H1 (cell line): ENCODE measurements at regions not wholly inside any gene's neighbourhood (a gene's known extent, or its start where the extent isn't known, plus 50 kb on each side); places are given as distances from the start of the nearest gene placed in this dataset.

Experiments
- CTCF ChIA-PET: fragments of 300-600 bp; sonication (Branson Sonifier 250); formaldehyde crosslinking; loops from one replicate; lab custom pipeline; 2021; ENCODE audit not compliant: partially characterized antibody; lab: Charles Lee
- POLR2A ChIA-PET: fragments of 300-600 bp; sonication (Branson Sonifier 250); formaldehyde crosslinking; loops from one replicate; lab custom pipeline; 2021; ENCODE audit warnings: inconsistent platforms; ENCODE audit not compliant: partially characterized antibody; lab: Charles Lee
- DNase-seq, 2 experiments: peaks; one replicate each; pipeline versions ENCODE4 v3.0.0 to v3.0.0-alpha.2; 2010 to 2022; ENCODE audit warnings: low spot score in 2 of 2, low read depth in 1 of 2, mixed read lengths in 1 of 2
- FAIRE-seq: peaks from 2 replicates; lab custom pipeline; 2011; peaks lifted over from hg19 to GRCh38; lab: Jason Lieb, UNC
- H2AFZ ChIP-seq: 2 replicates; pipeline ENCODE4 v1.8.1; 2012; ENCODE audit warnings: low read length, inconsistent platforms
- H2AK5ac ChIP-seq: 2 replicates; pipeline ENCODE4 v1.6.1; 2013; ENCODE audit warnings: low read depth, low read length
- H2BK120ac ChIP-seq: replicated peaks from 2 replicates; pipeline ENCODE3; 2013; ENCODE audit warnings: low read depth, low read length, inconsistent platforms
- H2BK12ac ChIP-seq: 2 replicates; pipeline ENCODE4 v1.6.1; 2013; ENCODE audit warnings: low read depth, low read length
- H2BK15ac ChIP-seq: 2 replicates; pipeline ENCODE4 v1.6.1; 2013; ENCODE audit warnings: low read length
- H2BK20ac ChIP-seq: 2 replicates; pipeline ENCODE4 v1.6.1; 2013; ENCODE audit warnings: low read length
- H2BK5ac ChIP-seq: 2 replicates; pipeline ENCODE4 v1.6.1; 2013; ENCODE audit warnings: low read depth, low read length
- H3K14ac ChIP-seq: 2 replicates; pipeline ENCODE4 v1.6.1; 2013; ENCODE audit warnings: inconsistent platforms; ENCODE audit not compliant: insufficient read length
- H3K18ac ChIP-seq: 2 replicates; pipeline ENCODE4 v1.6.1; 2013; ENCODE audit warnings: low read length; ENCODE audit errors: extremely low read depth
- H3K23ac ChIP-seq: 2 replicates; pipeline ENCODE4 v1.6.1; 2013; ENCODE audit warnings: inconsistent platforms; ENCODE audit not compliant: insufficient read length
- H3K23me2 ChIP-seq: 2 replicates; pipeline ENCODE4 v1.6.1; 2013; ENCODE audit warnings: low read depth, low read length
- H3K27ac ChIP-seq: 2 replicates; pipeline ENCODE4 v1.6.1; 2011; ENCODE audit warnings: low read depth, low read length, inconsistent platforms
- H3K27me3 ChIP-seq, 4 experiments: replicated peaks in 1 of 4; 1 replicate in 1 of 4; 2 replicates in 3 of 4; pipeline versions ENCODE4 v1.6.1 to v1.8.1; 2011 to 2013; ENCODE audit warnings: low read length in 3 of 4, mild to moderate bottlenecking in 3 of 4, inconsistent platforms in 2 of 4, mixed read lengths in 2 of 4, moderate library complexity in 1 of 4; ENCODE audit not compliant: control insufficient read depth in 3 of 4, insufficient read depth in 3 of 4; ENCODE audit errors: extremely low read depth in 1 of 4
- H3K36me3 ChIP-seq, 4 experiments: 2 replicates each; pipeline versions ENCODE4 v1.6.1 to v1.8.1; 2011 to 2013; ENCODE audit warnings: mild to moderate bottlenecking in 4 of 4, low read length in 3 of 4, moderate library complexity in 2 of 4, control low read depth in 1 of 4, inconsistent platforms in 1 of 4; ENCODE audit not compliant: insufficient read depth in 4 of 4, control insufficient read depth in 2 of 4
- H3K4ac ChIP-seq: replicated peaks from 2 replicates; pipeline ENCODE3; 2013; ENCODE audit warnings: low read length, low read depth, mixed read lengths, inconsistent platforms; ENCODE audit not compliant: insufficient read length
- H3K4me1 ChIP-seq, 4 experiments: replicated peaks in 1 of 4; 1 replicate in 1 of 4; 2 replicates in 3 of 4; pipeline versions ENCODE4 v1.6.1 to v1.8.1; 2011 to 2013; ENCODE audit warnings: low read length in 3 of 4, inconsistent platforms in 2 of 4, mixed read lengths in 1 of 4; ENCODE audit not compliant: insufficient read depth in 4 of 4, control insufficient read depth in 3 of 4
- H3K4me2 ChIP-seq, 2 experiments: 2 replicates each; pipeline versions ENCODE4 v1.6.1 to v1.8.1; 2011 to 2013; ENCODE audit warnings: low read depth in 2 of 2, low read length in 2 of 2, control low read depth in 1 of 2, inconsistent platforms in 1 of 2, mild to moderate bottlenecking in 1 of 2; ENCODE audit not compliant: insufficient read depth in 1 of 2
- H3K4me3 ChIP-seq, 4 experiments: fragments of 200-600, 300-600 bp in 1 of 4; sonication (generic), shearing (Covaris generic), sonication (Bioruptor Twin) in 1 of 4; 2 replicates each; pipeline versions ENCODE4 v1.5.1 to v1.8.1; 2011 to 2016; ENCODE audit warnings: low read length in 4 of 4, low read depth in 3 of 4, control low read depth in 2 of 4, inconsistent platforms in 2 of 4, mild to moderate bottlenecking in 2 of 4, mixed read lengths in 1 of 4, moderate library complexity in 1 of 4; ENCODE audit not compliant: insufficient read depth in 2 of 4; ENCODE audit errors: extremely low read depth in 1 of 4
- H3K56ac ChIP-seq: replicated peaks from 2 replicates; pipeline ENCODE3; 2013; ENCODE audit warnings: low read depth, mild to moderate bottlenecking, mixed read lengths, low read length, inconsistent platforms; ENCODE audit not compliant: insufficient read length
- H3K79me1 ChIP-seq: 2 replicates; pipeline ENCODE4 v1.6.1; 2013; ENCODE audit warnings: low read depth, low read length, control low read depth
- H3K79me2 ChIP-seq, 2 experiments: 2 replicates each; pipeline versions ENCODE4 v1.6.1 to v1.8.1; 2012 to 2013; ENCODE audit warnings: low read length in 2 of 2, mild to moderate bottlenecking in 2 of 2, inconsistent platforms in 1 of 2; ENCODE audit not compliant: insufficient read depth in 2 of 2, control insufficient read depth in 1 of 2
- H3K9ac ChIP-seq, 4 experiments: replicated peaks in 1 of 4; 1 replicate in 1 of 4; 2 replicates in 3 of 4; pipeline versions ENCODE4 v1.6.1 to v1.8.1; 2011 to 2013; ENCODE audit warnings: low read depth in 3 of 4, low read length in 3 of 4, control low read depth in 2 of 4, mild to moderate bottlenecking in 2 of 4, moderate library complexity in 2 of 4, inconsistent platforms in 1 of 4; ENCODE audit errors: extremely low read depth in 1 of 4
- H3K9me3 ChIP-seq, 2 experiments: 2 replicates each; pipeline versions ENCODE4 v1.6.1 to v1.8.1; 2012 to 2013; ENCODE audit warnings: mild to moderate bottlenecking in 2 of 2, moderate library complexity in 2 of 2, control low read depth in 1 of 2, inconsistent platforms in 1 of 2, low read depth in 1 of 2, low read length in 1 of 2, mixed read lengths in 1 of 2; ENCODE audit not compliant: insufficient read depth in 2 of 2
- H4K20me1 ChIP-seq, 2 experiments: replicated peaks in 1 of 2; 2 replicates each; pipeline versions ENCODE3 to v1.8.1; 2011 to 2013; ENCODE audit warnings: inconsistent platforms in 2 of 2, low read length in 2 of 2, mild to moderate bottlenecking in 1 of 2; ENCODE audit not compliant: insufficient read depth in 2 of 2, control insufficient read depth in 1 of 2
- H4K5ac ChIP-seq: 2 replicates; pipeline ENCODE4 v1.6.1; 2013; ENCODE audit warnings: low read length, low read depth, mixed read lengths, inconsistent platforms; ENCODE audit not compliant: insufficient read length
- H4K8ac ChIP-seq: 2 replicates; pipeline ENCODE4 v1.8.0; 2013; ENCODE audit warnings: mild to moderate bottlenecking, moderate library complexity, low read length, inconsistent platforms; ENCODE audit not compliant: insufficient read depth; ENCODE audit errors: extremely low read depth
- H4K91ac ChIP-seq: replicated peaks from 2 replicates; pipeline ENCODE3; 2013; ENCODE audit warnings: low read length, mixed read lengths, inconsistent platforms; ENCODE audit not compliant: insufficient read length
- BACH1 ChIP-seq: IDR thresholded peaks from 2 replicates; pipeline ENCODE4 v1.6.1; 2012; ENCODE audit warnings: low read length, improper control_type of control experiment
- CBX5 ChIP-seq: fragments of 300-800, 300-1000 bp; sonication (generic); IDR thresholded peaks from 2 replicates; pipeline ENCODE4 v1.7.1; 2016; ENCODE audit warnings: antibody characterized with exemption, low read length, low read depth
- CBX8 ChIP-seq: fragments of 300-800, 300-1000 bp; sonication (generic); IDR thresholded peaks from 2 replicates; pipeline ENCODE4 v1.7.1; 2016; ENCODE audit warnings: low read depth, low read length, borderline replicate concordance
- E2F6 ChIP-seq: IDR thresholded peaks from 2 replicates; pipeline ENCODE4 v1.6.1; 2012; ENCODE audit warnings: inconsistent platforms
- GABPA ChIP-seq: IDR thresholded peaks from 2 replicates; pipeline ENCODE4 v1.6.1; 2011; ENCODE audit warnings: mild to moderate bottlenecking, low read length, moderate library complexity, borderline replicate concordance; ENCODE audit not compliant: insufficient read depth
- KDM4A ChIP-seq: IDR thresholded peaks from one replicate; pipeline ENCODE4 v1.7.1; 2012; ENCODE audit warnings: low read depth, mild to moderate bottlenecking, moderate library complexity, low read length, inconsistent platforms; ENCODE audit not compliant: severe bottlenecking
- RAD21 ChIP-seq, 2 experiments: IDR thresholded peaks in 1 of 2; conservative IDR thresholded peaks in 1 of 2; 2 replicates each; pipeline ENCODE4 v1.6.1; 2011; ENCODE audit warnings: low read depth in 2 of 2, low read length in 2 of 2, improper control_type of control experiment in 1 of 2, inconsistent platforms in 1 of 2, mild to moderate bottlenecking in 1 of 2, moderate library complexity in 1 of 2
- SIN3A ChIP-seq, 2 experiments: IDR thresholded peaks in 1 of 2; conservative IDR thresholded peaks in 1 of 2; 2 replicates each; pipeline ENCODE4 v1.6.1; 2011 to 2012; ENCODE audit warnings: low read length in 2 of 2, improper control_type of control experiment in 1 of 2, low read depth in 1 of 2, mild to moderate bottlenecking in 1 of 2
- SP1 ChIP-seq: IDR thresholded peaks from 2 replicates; pipeline ENCODE4 v1.6.1; 2011; ENCODE audit warnings: low read depth, low read length
- SP2 ChIP-seq: IDR thresholded peaks from 2 replicates; pipeline ENCODE4 v1.6.1; 2012; ENCODE audit warnings: mild to moderate bottlenecking, low read length, inconsistent platforms
- TBP ChIP-seq: IDR thresholded peaks from 2 replicates; pipeline ENCODE4 v1.6.1; 2011; ENCODE audit warnings: low read depth, low read length, improper control_type of control experiment
- WGBS, 2 experiments: shearing (Covaris generic) in 1 of 2; methylation state at CpG; one replicate each; pipeline versions ENCODE4 v1.1.6 to v1.1.7; 2013 to 2015; ENCODE audit warnings: low lambda C conversion rate in 2 of 2, mixed read lengths in 2 of 2, inconsistent platforms in 1 of 2, low coverage in 1 of 2, missing lambda C conversion rate in 1 of 2; ENCODE audit not compliant: insufficient replicate concordance in 2 of 2, insufficient coverage in 1 of 2, insufficient read length in 1 of 2; ENCODE audit errors: extremely low coverage in 1 of 2, missing lambda C conversion rate in 1 of 2; 5-methylcytosine and 5-hydroxymethylcytosine counted together
- TF ChIP-seq, protein P1 (sequence below): IDR thresholded peaks from 2 replicates; pipeline ENCODE4 v1.6.1; 2012; ENCODE audit warnings: inconsistent platforms

- Histone ChIP-seq H3K18ac (no peak overlapping the region), H3K27ac (no peak overlapping the region), H3K36me3 (no peaks in the 10 kb centered on the region), H4K91ac (no peak overlapping the region), H3K4me1 (no peaks in the 10 kb centered on the region), H2BK12ac (no peak overlapping the region), H2BK15ac (no peak overlapping the region), H2BK5ac (no peak overlapping the region), H3K27me3 (no peaks in the 10 kb centered on the region; a peak in 1 of 7 replicates), H3K23ac (no peak overlapping the region), H3K4me2 (no peak overlapping the region), H3K79me2 (no peaks in the 10 kb centered on the region), H3K56ac (no peak overlapping the region), H4K8ac (no peak overlapping the region; the same call in 1 of the 2 replicates), H3K14ac (no peak overlapping the region), H3K23me2 (0 out of 2 replicates have a peak, but pooled peaks cover 1% of the 10 kb centered on the region), H3K4me3 (no peak overlapping the region), H2BK120ac (no peak overlapping the region), H4K5ac (no peak overlapping the region), H2AFZ (no peak overlapping the region), H2AK5ac (no peak overlapping the region), H3K9ac (no peak overlapping the region), H3K79me1 (no peaks in the 10 kb centered on the region), H3K4ac (no peak overlapping the region), H4K20me1 (no peaks in the 10 kb centered on the region), H2BK20ac (no peak overlapping the region), H3K9me3 (no peaks in the 10 kb centered on the region)
- TF ChIP-seq BACH1, result no peak
- TF ChIP-seq SP2, result no peak
- no peak for TF ChIP-seq CBX5
- TF ChIP-seq SIN3A (conservative IDR thresholded peaks at IDR 0.05 in 1 of 2, IDR thresholded peaks at IDR 0.05 in 1 of 2; ENCODE audit: low read depth in 1 of 2, low read length in 2 of 2), result no peak
- TF ChIP-seq E2F6, result no peak
- TF ChIP-seq RAD21 (IDR thresholded peaks at IDR 0.05 in 1 of 2, conservative IDR thresholded peaks at IDR 0.05 in 1 of 2; ENCODE audit: low read depth in 2 of 2, low read length in 2 of 2), result no peak
- no peak for TF ChIP-seq GABPA
- TF ChIP-seq CBX8, result no peak
- TF ChIP-seq SP1, result no peak
- no peak for TF ChIP-seq KDM4A
- TF ChIP-seq TBP, result no peak
- TF ChIP-seq, protein P1, sequence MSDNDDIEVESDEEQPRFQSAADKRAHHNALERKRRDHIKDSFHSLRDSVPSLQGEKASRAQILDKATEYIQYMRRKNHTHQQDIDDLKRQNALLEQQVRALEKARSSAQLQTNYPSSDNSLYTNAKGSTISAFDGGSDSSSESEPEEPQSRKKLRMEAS, result no peak
- no peak for DNase-seq
- CTCF ChIA-PET, result interaction anchor here (0.7 kb wide), 1 partner anchor 37 kb away, joined by 3 read pairs; no protein-coding TSS in a partner anchor
- FAIRE-seq, result no peak
- POLR2A ChIA-PET, result no interaction called here
- 91% methylated on average over 2 of the region's 2 CpGs; no CpG with 5 or more reads in 1 of the 2 experiments for WGBS, 2 experiments
Observed at GRCh38 chr16:26382586-26382985, 684.1 kb upstream of the C16orf82 start.
